RWPE2 (cell line): ENCODE measurements at regions not wholly inside any gene's neighbourhood (a gene's known extent, or its start where the extent isn't known, plus 50 kb on each side); places are given as distances from the start of the nearest gene placed in this dataset.

ENCODE experiments used
- ATAC-seq: fragments of 200-7000 bp; cut with Tn5 transposase; 3 replicates; pipeline ENCODE4 v1.9.1; 2021; ENCODE audit warnings: low read depth
- DNase-seq: peaks from one replicate; pipeline ENCODE4 v3.0.0-alpha.2; 2020; ENCODE audit warnings: low spot score
- H3K27ac ChIP-seq: fragments of 450-650 bp; 2 replicates; pipeline ENCODE4 v1.5.1; 2017; ENCODE audit warnings: mild to moderate bottlenecking; ENCODE audit not compliant: poor library complexity, severe bottlenecking
- H3K27me3 ChIP-seq: fragments of 250-450 bp; sonication (Bioruptor Pico); 2 replicates; pipeline ENCODE4 v1.5.1; 2021; ENCODE audit warnings: mild to moderate bottlenecking, moderate library complexity; ENCODE audit not compliant: insufficient read depth, poor library complexity, severe bottlenecking
- H3K36me3 ChIP-seq: fragments of 250-450 bp; sonication (Bioruptor Pico); 2 replicates; pipeline ENCODE4 v1.5.1; 2020; ENCODE audit warnings: low read depth, mild to moderate bottlenecking, moderate library complexity
- H3K4me1 ChIP-seq: fragments of 250-450 bp; sonication (Bioruptor Pico); 2 replicates; pipeline ENCODE4 v1.5.1; 2021; ENCODE audit warnings: mild to moderate bottlenecking, moderate library complexity; ENCODE audit not compliant: insufficient read depth, poor library complexity, severe bottlenecking
- H3K4me3 ChIP-seq: fragments of 250-450 bp; sonication (Bioruptor Pico); 2 replicates; pipeline ENCODE4 v1.5.1; 2021; ENCODE audit warnings: mild to moderate bottlenecking, moderate library complexity; ENCODE audit not compliant: severe bottlenecking
- H3K9me3 ChIP-seq: fragments of 250-450 bp; sonication (Bioruptor Pico); 2 replicates; pipeline ENCODE4 v1.5.1; 2021; ENCODE audit warnings: mild to moderate bottlenecking, moderate library complexity; ENCODE audit not compliant: severe bottlenecking
- TF ChIP-seq, protein P1 (sequence below): fragments of 450-650 bp; IDR thresholded peaks from one replicate; pipeline ENCODE4 v1.5.1; 2017; ENCODE audit warnings: mild to moderate bottlenecking, moderate library complexity; ENCODE audit not compliant: poor library complexity, severe bottlenecking

DNA sequence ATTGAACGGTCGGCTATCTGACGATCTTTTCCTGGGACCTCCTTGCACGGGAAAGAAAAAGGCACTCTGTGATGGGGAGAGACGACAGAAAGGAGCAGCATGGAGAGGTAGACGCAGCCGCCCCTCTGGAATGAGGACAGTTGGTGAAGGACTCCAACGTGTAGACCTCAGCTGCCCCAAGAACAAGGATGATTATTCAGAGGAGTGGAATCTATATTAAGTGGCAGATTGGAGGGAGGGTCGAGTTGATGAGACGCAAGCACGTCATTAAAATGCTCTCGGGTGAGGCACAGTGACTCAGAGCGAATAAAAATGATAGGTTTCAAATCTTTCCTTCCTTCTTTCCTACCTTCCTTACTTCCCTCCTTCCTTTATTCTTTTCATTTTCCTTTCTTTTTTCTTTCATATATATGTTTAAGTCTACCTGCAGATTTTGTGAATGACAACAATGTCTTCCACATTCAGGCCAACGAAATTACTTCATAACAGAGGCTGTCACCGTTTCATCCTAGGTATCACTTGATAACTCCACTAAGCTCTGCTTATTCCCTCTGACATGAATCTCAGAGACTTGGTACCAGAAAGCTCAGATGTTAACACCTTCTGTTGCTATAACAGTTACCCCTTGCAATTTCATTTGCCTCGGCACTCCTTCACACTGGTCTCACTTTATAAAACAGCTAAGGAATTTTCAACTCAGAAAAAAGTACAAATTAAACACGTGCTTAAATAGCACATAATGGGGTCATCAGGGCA lies 110.0 kb upstream of the PPARGC1A start:
- Histone ChIP-seq H3K36me3 (no peaks in the 10 kb centered on the region), H3K27ac (no peak overlapping the region), H3K4me3 (no peak overlapping the region), H3K27me3 (no peaks in the 10 kb centered on the region), H3K9me3 (no peaks in the 10 kb centered on the region), H3K4me1 (no peaks in the 10 kb centered on the region)
- DNase-seq (no peak), ATAC-seq (peak; percentile 45; the same call in 1 of the 3 replicates)
- TF ChIP-seq, protein P1, sequence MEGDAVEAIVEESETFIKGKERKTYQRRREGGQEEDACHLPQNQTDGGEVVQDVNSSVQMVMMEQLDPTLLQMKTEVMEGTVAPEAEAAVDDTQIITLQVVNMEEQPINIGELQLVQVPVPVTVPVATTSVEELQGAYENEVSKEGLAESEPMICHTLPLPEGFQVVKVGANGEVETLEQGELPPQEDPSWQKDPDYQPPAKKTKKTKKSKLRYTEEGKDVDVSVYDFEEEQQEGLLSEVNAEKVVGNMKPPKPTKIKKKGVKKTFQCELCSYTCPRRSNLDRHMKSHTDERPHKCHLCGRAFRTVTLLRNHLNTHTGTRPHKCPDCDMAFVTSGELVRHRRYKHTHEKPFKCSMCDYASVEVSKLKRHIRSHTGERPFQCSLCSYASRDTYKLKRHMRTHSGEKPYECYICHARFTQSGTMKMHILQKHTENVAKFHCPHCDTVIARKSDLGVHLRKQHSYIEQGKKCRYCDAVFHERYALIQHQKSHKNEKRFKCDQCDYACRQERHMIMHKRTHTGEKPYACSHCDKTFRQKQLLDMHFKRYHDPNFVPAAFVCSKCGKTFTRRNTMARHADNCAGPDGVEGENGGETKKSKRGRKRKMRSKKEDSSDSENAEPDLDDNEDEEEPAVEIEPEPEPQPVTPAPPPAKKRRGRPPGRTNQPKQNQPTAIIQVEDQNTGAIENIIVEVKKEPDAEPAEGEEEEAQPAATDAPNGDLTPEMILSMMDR, result no peak

DNA sequence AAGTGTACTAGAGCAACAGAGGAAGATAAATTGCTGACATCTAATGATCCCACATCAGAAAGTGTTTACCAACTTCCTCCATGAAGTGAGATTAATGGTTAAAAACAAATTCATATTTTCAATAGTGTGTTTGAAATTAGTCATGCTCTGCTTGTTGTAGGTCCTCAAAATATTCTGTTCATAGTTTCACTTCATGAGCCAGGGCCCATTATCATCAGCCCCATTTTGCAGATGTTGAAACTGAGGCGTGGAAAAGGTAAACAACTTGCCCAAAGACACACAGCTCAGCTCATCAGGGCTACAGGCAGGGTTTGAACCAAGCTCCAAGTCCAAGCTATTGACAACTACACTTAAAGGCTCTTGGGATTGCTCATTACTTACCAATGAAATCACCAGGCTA lies 103.5 kb upstream of the PPARGC1A start:
- no peak for DNase-seq
- no peak for ATAC-seq

DNA sequence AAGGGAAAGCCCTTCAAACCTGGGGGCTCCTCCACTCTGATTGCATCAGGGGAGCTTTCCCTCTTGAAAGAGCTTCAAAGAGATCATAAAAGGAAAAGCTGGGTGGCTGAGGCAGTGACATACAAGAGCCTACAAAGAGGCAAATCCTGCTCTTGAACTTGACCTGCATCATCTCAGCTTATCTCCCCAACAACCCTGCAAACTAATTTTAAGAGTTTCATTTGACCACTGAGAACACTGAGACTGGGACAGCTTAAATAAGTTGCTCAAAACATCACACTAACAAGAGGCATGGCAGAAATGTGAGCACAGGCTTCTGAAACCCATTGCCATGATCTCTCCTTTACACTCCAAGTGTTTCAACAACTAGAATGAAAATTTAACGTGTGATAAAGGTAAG lies 101.6 kb upstream of the PPARGC1A start:
- TF ChIP-seq, protein P1, result no peak
- ATAC-seq, result no peak
- no peak for DNase-seq
- Histone ChIP-seq H3K4me1 (no peaks in the 10 kb centered on the region), H3K27me3 (no peaks in the 10 kb centered on the region), H3K27ac (no peak overlapping the region), H3K4me3 (no peak overlapping the region), H3K36me3 (no peaks in the 10 kb centered on the region), H3K9me3 (no peaks in the 10 kb centered on the region)

More for the DNA sequence above, 103.5 kb upstream of the PPARGC1A start:
- H3K4me1 ChIP-seq, result no peaks in the 10 kb centered on the region
- H3K4me3 ChIP-seq, result no peak overlapping the region
- no peaks in the 10 kb centered on the region for H3K27me3 ChIP-seq
- H3K27ac ChIP-seq, result no peak overlapping the region
- H3K9me3 ChIP-seq, result no peaks in the 10 kb centered on the region
- no peaks in the 10 kb centered on the region for H3K36me3 ChIP-seq
- TF ChIP-seq, protein P1, result no peak

DNA sequence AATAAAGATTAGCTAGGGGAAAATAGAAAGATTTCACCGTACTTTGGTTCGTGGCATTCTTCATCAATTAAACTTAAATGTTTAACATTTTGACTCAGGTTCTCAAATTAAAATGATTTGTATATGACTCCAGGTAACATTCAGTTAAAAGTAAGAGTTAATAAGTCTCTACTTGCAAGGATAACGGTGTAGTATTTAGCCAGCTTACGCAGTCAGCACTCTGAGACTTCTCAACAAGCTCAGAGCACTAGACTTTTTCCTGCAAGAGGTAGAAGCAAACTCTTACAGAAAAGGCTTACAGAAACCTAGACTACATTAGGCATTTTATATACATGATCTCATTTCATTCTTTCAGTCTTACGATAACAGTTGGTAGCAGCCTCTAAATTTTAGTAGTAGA lies 96.4 kb upstream of the PPARGC1A start:
- no peak overlapping the region for H3K27ac ChIP-seq
- no peak overlapping the region for H3K4me3 ChIP-seq

DNA sequence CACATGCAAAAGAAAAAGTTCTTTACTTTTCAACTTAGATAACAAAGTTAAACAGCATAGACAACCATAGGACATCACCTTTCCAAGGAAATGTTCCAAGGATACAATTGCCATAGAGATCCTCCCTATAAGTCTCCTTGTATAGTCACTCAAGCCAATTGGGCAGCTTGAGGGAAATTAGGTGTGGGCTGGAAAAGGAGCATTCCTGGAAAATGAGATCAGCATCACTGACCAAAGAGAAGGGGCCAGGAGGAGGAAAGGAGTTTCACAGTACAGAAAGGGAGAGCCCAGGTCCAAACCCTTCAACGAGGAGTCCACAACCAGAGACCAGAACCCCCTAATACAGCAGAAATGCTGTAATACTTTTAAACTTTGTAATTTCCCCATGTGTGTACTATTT lies 91.5 kb upstream of the PPARGC1A start:
- TF ChIP-seq, protein P1, result no peak
- H3K27ac ChIP-seq, result no peak overlapping the region
- ATAC-seq, result peak; percentile 29; the same call in 1 of the 3 replicates
- no peaks in the 10 kb centered on the region for H3K9me3 ChIP-seq
- no peaks in the 10 kb centered on the region for H3K36me3 ChIP-seq
- no peaks in the 10 kb centered on the region for H3K27me3 ChIP-seq
- H3K4me3 ChIP-seq, result no peak overlapping the region
- H3K4me1 ChIP-seq, result no peaks in the 10 kb centered on the region
- DNase-seq, result no peak

More for the DNA sequence above, 96.4 kb upstream of the PPARGC1A start:
- TF ChIP-seq, protein P1, result no peak
- Histone ChIP-seq H3K9me3 (no peaks in the 10 kb centered on the region), H3K36me3 (no peaks in the 10 kb centered on the region), H3K27me3 (no peaks in the 10 kb centered on the region), H3K4me1 (no peaks in the 10 kb centered on the region)
- ATAC-seq, result no peak
- DNase-seq, result no peak
